ENCODE measurements at regions not wholly inside any gene's neighbourhood (a gene's known extent, or its start where the extent isn't known, plus 50 kb on each side); places are given as distances from the start of the nearest gene placed in this dataset.
"Not testable (repeated sequence)": the region's sequence is repeated elsewhere in the genome, so short reads cannot be mapped to it uniquely, and the experiment has no call there.

GRCh38 chr21:31537872-31538576, 121.5 kb upstream of the SOD1 start:
- in situ Hi-C loops (cut with HindIII; ENCODE audit: low sequenced_read_pairs), result no loop called here

DNA sequence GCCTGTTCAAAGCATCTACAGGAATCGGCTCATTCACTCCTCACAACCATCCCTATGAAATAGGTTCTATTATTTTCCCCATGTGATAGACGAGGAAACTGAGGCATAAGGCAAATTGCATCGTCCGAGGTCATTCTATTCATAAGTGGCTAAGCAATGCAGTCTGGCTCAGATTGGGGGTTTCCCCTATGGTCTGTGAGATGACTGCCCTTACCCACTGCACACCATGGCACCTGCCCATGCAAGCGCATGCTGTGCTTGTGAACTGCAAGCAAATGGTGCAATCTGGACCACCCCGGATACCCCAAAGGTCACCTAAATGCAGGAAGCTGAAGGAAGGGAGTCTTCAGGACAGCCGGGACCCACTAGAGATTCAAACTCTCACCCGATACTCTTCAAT, 123.4 kb upstream of the SOD1 start:
- in situ Hi-C loops (cut with HindIII; ENCODE audit: low sequenced_read_pairs), result no loop called here

GRCh38 chr21:31531967-31532366, 127.5 kb upstream of the SOD1 start:
- in situ Hi-C loops (cut with HindIII; ENCODE audit: low sequenced_read_pairs), result no loop called here

- in situ Hi-C loops (cut with HindIII; ENCODE audit: low sequenced_read_pairs), result no loop called here
These were observed 128.4 kb upstream of the SOD1 start for GRCh38 chr21:31530897-31531705.

GRCh38 chr21:31530364-31530763, 129.1 kb upstream of the SOD1 start:
- in situ Hi-C loops (cut with HindIII; ENCODE audit: low sequenced_read_pairs), result no loop called here

- in situ Hi-C loops (cut with HindIII; ENCODE audit: low sequenced_read_pairs), result no loop called here
These were observed 130.1 kb upstream of the SOD1 start for GRCh38 chr21:31529406-31529805.

DNA sequence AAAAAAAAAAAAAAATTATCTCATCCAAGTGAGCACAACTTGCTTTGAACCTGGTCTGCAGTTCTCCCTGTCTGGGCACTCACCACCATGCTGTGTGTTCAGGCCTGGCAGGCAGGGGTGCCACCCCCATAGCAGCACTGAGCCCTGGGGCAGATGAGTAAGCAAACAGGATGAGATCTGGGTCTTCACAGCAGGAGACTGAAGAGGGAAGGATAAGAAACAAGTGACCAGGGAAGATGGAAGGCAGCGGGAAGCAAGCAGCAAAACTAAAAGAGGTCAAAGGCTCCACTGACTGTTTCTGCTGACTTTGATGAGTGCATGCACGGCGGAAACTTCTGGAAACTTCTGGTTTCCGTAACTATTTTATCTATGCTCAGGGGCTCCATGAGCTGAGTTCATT, 133.5 kb upstream of the SOD1 start:
- in situ Hi-C loops (cut with HindIII; ENCODE audit: low sequenced_read_pairs), result no loop called here

GRCh38 chr21:31524140-31524539, 135.4 kb upstream of the SOD1 start:
- in situ Hi-C loops (cut with HindIII; ENCODE audit: low sequenced_read_pairs), result no loop called here

DNA sequence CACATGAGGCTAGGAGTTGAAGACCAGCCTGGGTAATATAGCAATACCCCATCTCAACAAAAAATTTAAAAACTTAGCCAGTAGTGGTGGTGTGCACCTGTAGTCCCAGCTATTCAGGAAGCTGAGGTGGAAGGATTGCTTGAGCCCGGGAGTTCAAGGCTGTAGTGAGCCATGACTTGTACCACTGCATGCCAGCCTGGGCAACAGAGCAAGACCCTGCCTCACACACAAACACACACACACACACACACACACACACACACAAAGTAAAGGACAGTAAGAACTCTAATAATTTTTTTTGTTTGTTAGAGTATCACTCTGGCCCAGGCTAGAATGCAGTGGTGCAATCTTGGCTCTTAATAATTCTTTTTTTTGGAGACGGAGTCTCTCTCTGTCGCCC, 138.0 kb upstream of the SOD1 start:
- in situ Hi-C loops (cut with HindIII; ENCODE audit: low sequenced_read_pairs), result no loop called here

DNA sequence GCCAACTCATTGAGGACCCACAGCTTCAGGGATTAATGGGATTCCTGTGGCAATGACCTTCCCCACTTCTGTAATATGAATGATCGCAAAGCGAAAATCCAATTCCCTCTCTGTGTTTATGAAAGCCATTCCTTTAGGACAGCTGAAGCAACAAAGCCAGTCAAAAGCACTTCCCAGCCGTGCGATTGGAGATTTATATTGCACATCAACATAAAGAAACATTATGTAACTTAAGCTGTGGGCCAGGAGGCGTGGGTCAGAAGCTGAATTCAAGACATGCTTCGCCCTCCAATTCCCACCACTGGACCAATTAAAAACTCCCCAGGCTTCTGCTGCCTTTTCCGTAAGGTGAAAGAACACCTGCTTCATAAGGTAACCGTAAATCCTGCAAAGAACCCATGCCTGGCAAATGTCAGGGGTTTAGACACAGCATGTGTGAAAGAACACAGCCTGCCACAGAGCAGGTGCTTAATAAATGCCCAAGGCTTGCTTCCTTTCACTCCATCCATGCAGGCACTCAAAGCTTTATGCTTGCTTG, 138.9 kb upstream of the SOD1 start:
- in situ Hi-C loops (cut with HindIII; ENCODE audit: low sequenced_read_pairs), result no loop called here

GRCh38 chr21:31518580-31518979, 140.9 kb upstream of the SOD1 start:
- in situ Hi-C loops (cut with HindIII; ENCODE audit: low sequenced_read_pairs), result no loop called here

- in situ Hi-C loops (cut with HindIII; ENCODE audit: low sequenced_read_pairs), result no loop called here
These were observed 141.7 kb upstream of the SOD1 start for GRCh38 chr21:31517664-31518414.

DNA sequence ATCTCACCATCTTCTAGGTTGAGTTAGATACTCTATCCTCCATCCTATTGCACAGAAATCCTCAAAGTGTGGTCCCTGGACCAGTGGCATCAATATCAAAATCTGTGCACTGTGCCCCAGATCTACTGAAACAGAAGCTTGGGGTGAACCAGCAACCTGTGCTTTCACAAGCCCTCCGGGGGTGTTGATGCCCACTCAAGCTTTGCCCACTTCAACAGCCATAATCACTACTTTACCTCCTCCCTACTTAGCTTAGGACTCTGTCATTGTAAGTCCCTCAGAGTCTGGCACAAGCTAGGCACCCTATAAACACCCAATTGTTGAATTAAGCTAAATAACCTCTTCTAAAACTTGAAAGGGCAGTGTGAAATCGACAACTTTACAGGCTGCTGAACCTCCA, 144.2 kb upstream of the SOD1 start:
- in situ Hi-C loops (cut with HindIII; ENCODE audit: low sequenced_read_pairs), result no loop called here

- in situ Hi-C loops (cut with HindIII; ENCODE audit: low sequenced_read_pairs), result no loop called here
These were observed 144.9 kb upstream of the SOD1 start for GRCh38 chr21:31514598-31514997.

DNA sequence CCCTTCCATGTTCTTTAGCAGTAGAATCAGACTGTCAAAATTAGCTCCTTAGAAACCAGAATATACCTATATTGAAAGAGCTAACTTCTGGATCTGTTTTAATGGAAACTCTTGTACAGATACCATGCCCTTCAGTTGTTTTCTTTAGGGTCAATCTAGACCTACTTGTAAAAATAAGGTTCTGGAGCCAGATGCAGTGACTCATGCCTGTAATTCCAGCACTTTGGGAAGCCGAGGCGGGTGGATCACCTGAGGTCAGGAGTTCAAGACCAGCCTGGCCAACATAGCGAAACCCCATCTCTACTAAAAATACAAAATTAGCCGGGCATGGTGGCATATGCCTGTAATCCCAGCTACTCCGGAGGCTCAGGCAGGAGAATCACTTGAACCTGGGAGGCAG, 146.0 kb upstream of the SOD1 start:
- in situ Hi-C loops (cut with HindIII; ENCODE audit: low sequenced_read_pairs), result not testable (repeated sequence)

DNA sequence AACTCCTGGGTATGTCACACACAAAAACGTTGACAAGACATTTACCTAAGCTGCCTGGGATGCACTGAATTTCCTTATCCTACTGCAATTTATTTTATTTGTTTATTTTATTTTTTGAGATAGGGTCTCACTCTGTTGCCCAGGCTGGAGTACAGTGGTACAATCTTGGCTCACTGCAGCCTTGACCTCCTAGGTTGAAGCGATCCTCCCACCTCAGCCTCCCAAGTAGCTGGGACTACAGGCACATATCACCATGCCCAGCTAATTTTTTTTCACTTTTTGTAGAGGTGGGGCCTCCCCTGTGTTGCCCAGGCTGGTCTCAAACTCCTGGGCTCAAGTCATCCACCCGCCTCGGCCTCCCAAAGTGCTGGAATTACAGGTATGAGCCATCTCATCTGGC, 147.5 kb upstream of the SOD1 start:
- in situ Hi-C loops (cut with HindIII; ENCODE audit: low sequenced_read_pairs), result not testable (repeated sequence)

GRCh38 chr21:31511258-31511657, 148.2 kb upstream of the SOD1 start:
- in situ Hi-C loops (cut with HindIII; ENCODE audit: low sequenced_read_pairs), result no loop called here

- in situ Hi-C loops (cut with HindIII; ENCODE audit: low sequenced_read_pairs), result no loop called here
These were observed 150.1 kb upstream of the SOD1 start for GRCh38 chr21:31509194-31510017.

DNA sequence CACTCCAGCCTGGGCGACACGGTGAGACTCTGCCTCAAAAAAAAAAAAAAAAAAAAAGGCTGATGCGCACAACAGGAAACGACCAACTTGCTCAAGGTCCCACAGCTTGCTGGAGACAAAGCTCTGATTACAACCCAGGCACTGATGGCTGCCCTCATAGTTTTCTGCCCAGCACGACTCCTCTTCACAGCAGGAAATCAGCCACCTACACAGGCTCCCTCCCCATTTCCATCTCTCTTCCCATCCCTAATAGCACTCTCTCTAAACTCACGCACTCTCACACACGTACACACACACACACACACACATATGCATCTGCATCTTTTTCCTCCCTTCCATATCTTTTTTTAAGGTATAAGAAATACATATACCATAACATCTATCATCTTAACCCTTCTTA, 153.5 kb upstream of the SOD1 start:
- in situ Hi-C loops (cut with HindIII; ENCODE audit: low sequenced_read_pairs), result no loop called here

DNA sequence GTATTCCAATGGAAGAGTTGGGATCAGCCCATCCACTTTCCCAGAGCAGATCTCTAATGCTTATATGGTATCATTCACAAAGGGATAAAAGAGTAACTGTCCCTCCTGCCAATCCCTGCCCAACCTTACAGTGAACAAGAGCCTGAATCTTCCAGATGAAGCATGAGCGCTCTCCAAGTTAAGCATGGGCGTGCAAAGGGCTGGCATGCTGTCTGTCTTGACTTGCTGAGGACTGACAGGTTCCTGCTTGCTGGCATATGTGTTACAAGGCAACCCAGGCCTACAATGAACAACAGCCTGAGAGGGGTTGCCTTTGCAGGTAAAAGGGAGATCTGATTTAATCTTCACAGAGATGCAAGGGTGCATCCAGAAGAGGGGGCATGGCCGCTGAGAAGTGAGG, 155.6 kb upstream of the SOD1 start:
- in situ Hi-C loops (cut with HindIII; ENCODE audit: low sequenced_read_pairs), result no loop called here

- in situ Hi-C loops (cut with HindIII; ENCODE audit: low sequenced_read_pairs), result no loop called here
These were observed 156.0 kb upstream of the SOD1 start for GRCh38 chr21:31503467-31503866.
